Mucosa of descending colon (tissue), 3 donors: ENCODE measurements at regions not wholly inside any gene's neighbourhood (a gene's known extent, or its start where the extent isn't known, plus 50 kb on each side); places are given as distances from the start of the nearest gene placed in this dataset.

Source experiments
- ATAC-seq: fragments of 200-7000 bp; cut with Tn5 transposase; one replicate; pipeline ENCODE4 v1.9.1; 2020; ENCODE audit warnings: mild to moderate bottlenecking, moderate library complexity
- DNase-seq, 3 donors: peaks; one replicate each; pipeline ENCODE4 v3.0.0-alpha.2; 2020
- H3K36me3 ChIP-seq: fragments of 200-600 bp; one replicate; pipeline ENCODE4 v1.8.0; 2021; ENCODE audit warnings: low read depth, mild to moderate bottlenecking
- H3K4me1 ChIP-seq: fragments of 200-600 bp; one replicate; pipeline ENCODE4 v1.8.0; 2021; ENCODE audit warnings: low read depth, mild to moderate bottlenecking
- H3K4me3 ChIP-seq: fragments of 200-600 bp; one replicate; pipeline ENCODE4 v1.8.0; 2021; ENCODE audit warnings: mild to moderate bottlenecking
- H3K9me3 ChIP-seq: fragments of 200-600 bp; one replicate; pipeline ENCODE4 v1.8.0; 2021; ENCODE audit warnings: mild to moderate bottlenecking
- CTCF ChIP-seq: fragments of 200-600 bp; IDR thresholded peaks from one replicate; pipeline ENCODE4 v1.8.0; 2022; ENCODE audit warnings: antibody characterized with exemption, mild to moderate bottlenecking
- intact Hi-C, 2 donors: fragments of 100-400 bp; cut with DNase I in 1 of 2; cut with micrococcal nuclease in 1 of 2; formaldehyde crosslinking; loops; one replicate each; pipeline versions ENCODE4 v1.11.0 to v1.11.1; 2022; cut with DNase I, micrococcal nuclease
- donor health status: DM: no; HTN: no; CAD: no; lungs with moderate emphysema.
- donor health status: DM: no; HTN: no; CAD: no.
- donor health status: DM: no; HTN: yes; CAD: no.

DNA sequence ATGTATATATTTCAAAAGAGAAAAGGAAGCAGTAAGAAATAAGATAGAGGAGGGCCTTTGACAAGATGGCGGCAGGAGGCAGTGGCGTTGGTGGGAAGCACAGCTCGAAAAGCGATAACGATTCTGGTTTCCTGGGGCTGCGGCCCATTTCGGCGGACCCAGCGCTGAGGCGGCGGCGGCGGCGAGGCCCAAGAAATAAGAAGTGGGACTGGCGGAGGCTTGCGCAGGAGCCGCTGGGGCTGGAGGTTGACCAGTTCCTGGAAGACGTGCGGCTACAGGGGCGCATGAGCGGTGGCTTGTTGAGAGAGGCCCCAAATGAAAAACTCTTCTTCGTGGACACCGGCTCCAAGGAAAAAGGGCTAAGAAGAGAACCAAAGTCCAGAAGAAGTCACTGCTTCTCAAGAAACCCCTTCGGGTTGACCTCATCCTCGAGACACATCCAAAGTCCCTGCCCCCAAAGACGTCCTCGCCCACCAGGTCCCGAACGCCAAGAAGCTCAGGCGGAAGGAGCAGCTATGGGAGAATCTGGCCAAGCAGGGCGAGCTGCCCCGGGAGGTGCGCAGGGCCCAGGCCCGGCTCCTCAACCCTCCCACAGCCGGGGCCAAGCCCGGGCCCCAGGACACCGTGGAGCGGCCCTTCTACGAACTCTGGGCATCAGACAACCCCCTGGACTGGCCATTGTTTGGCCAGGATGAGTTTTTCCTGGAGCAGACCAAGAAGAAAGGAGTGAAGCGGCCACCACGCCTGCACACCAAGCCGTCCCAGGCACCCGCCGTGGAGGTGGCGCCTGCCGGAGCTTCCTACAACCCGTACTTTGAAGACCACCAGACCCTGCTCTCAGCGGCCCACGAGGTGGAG is 624.3 kb downstream of the MCTP2 start:
- Histone ChIP-seq H3K9me3 (no peaks in the 10 kb centered on the region), H3K4me3 (no peak overlapping the region), H3K4me1 (no peaks in the 10 kb centered on the region), H3K36me3 (no peaks in the 10 kb centered on the region)
- intact Hi-C loops, result no loop called here
- no peak for TF ChIP-seq CTCF
- DNase-seq (no peak), ATAC-seq (no peak)

- ATAC-seq, result no peak
- H3K4me1 ChIP-seq, result no peaks in the 10 kb centered on the region
Observed at GRCh38 chr15:94856267-94856854, 625.0 kb downstream of the MCTP2 start.

DNA sequence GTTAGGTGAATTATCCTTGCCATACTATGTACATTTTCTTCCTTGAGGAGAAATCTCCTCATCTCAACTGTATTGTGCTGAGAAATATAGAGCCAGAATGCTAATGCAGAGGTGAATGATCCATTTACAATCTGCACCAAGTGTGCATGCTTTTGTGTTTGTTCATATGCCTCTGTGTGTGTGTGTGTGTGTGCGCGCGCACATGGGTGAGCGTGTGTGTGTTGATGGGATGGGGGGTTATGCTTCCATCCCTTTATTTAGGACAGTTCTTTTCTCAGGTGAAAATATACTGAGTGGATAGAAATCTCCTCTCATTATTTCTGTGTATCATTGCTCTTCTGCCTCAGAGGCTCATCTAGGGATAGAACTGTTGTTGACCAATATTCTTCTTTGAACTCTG is 626.1 kb downstream of the MCTP2 start:
- ATAC-seq (no peak), DNase-seq (no peak)
- Histone ChIP-seq H3K4me1 (no peaks in the 10 kb centered on the region), H3K36me3 (no peaks in the 10 kb centered on the region), H3K4me3 (no peak overlapping the region), H3K9me3 (no peaks in the 10 kb centered on the region)
- no peak for TF ChIP-seq CTCF
- intact Hi-C loops, result no loop called here

More at GRCh38 chr15:94856267-94856854, 625.0 kb downstream of the MCTP2 start:
- H3K4me3 ChIP-seq, result no peak overlapping the region
- intact Hi-C loops, result no loop called here
- no peak for DNase-seq
- H3K36me3 ChIP-seq, result no peaks in the 10 kb centered on the region
- no peaks in the 10 kb centered on the region for H3K9me3 ChIP-seq
- TF ChIP-seq CTCF, result no peak

DNA sequence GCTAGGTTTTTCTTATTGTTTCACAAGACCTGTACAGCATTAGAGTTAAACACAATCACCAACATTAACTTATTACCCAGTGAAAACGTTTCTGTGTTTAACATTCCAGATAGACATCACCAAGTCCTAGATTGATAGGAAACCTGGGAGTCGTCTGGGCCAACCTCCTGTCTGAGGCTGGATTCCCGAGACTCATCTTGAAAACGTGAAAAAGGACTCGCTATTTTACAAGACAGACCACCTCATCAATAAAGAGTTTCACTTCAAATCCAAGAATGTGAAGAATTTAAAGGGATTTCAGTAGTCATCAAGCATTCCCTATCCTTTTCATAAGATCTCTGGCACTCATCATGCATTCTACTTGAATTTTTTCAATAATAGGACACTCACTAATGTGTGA is 626.6 kb downstream of the MCTP2 start:
- no peaks in the 10 kb centered on the region for H3K4me1 ChIP-seq
- no peaks in the 10 kb centered on the region for H3K9me3 ChIP-seq
- TF ChIP-seq CTCF, result no peak
- H3K36me3 ChIP-seq, result no peaks in the 10 kb centered on the region
- no peak overlapping the region for H3K4me3 ChIP-seq
- no peak for DNase-seq
- intact Hi-C loops, result no loop called here
- no peak for ATAC-seq

- Histone ChIP-seq H3K9me3 (no peaks in the 10 kb centered on the region), H3K4me1 (no peaks in the 10 kb centered on the region), H3K4me3 (no peak overlapping the region), H3K36me3 (no peaks in the 10 kb centered on the region)
- intact Hi-C loops, result no loop called here
- no peak for TF ChIP-seq CTCF
- DNase-seq (no peak), ATAC-seq (peak; percentile 25)
Observed at GRCh38 chr15:94858449-94858848, 627.1 kb downstream of the MCTP2 start.
